Loucy (cell line): ENCODE measurements at regions not wholly inside any gene's neighbourhood (a gene's known extent, or its start where the extent isn't known, plus 50 kb on each side); places are given as distances from the start of the nearest gene placed in this dataset.
A peak's percentile ranks its signal among the peaks of the same experiment; 100 is the strongest.

Experiments used
- H2AFZ ChIP-seq: fragments of 200-600 bp; sonication (generic); 2 replicates; pipeline ENCODE4 v1.6.0; 2016; ENCODE audit warnings: antibody characterized with exemption, mild to moderate bottlenecking, low read length, moderate library complexity
- H3F3A ChIP-seq: fragments of 200-600 bp; 2 replicates; pipeline ENCODE4 v1.6.0; 2016; ENCODE audit warnings: antibody characterized with exemption, low read depth, mild to moderate bottlenecking
- H3K27me3 ChIP-seq: fragments of 200-600 bp; sonication (generic); 2 replicates; pipeline ENCODE4 v1.6.1; 2014; ENCODE audit warnings: low read length, mild to moderate bottlenecking; ENCODE audit not compliant: insufficient read depth, poor library complexity, severe bottlenecking
- H3K36me3 ChIP-seq: fragments of 200-600 bp; sonication (generic); 2 replicates; pipeline ENCODE4 v1.6.1; 2016; ENCODE audit warnings: low read length; ENCODE audit not compliant: insufficient read depth
- H3K4me1 ChIP-seq: fragments of 200-600 bp; sonication (generic); 2 replicates; pipeline ENCODE4 v1.5.1; 2014; ENCODE audit warnings: low read length, mild to moderate bottlenecking; ENCODE audit not compliant: insufficient read depth, poor library complexity, severe bottlenecking
- H3K4me2 ChIP-seq: fragments of 200-600 bp; sonication (generic); 2 replicates; pipeline ENCODE4 v1.6.0; 2014; ENCODE audit warnings: antibody characterized with exemption, low read length, low read depth, mild to moderate bottlenecking; ENCODE audit not compliant: poor library complexity, severe bottlenecking
- H3K4me3 ChIP-seq: fragments of 200-600 bp; sonication (generic); 2 replicates; pipeline ENCODE4 v1.5.1; 2014; ENCODE audit warnings: low read length, mild to moderate bottlenecking, mixed read lengths; ENCODE audit not compliant: poor library complexity, severe bottlenecking
- H3K79me2 ChIP-seq: fragments of 200-600 bp; sonication (generic); 2 replicates; pipeline ENCODE4 v1.6.1; 2014; ENCODE audit warnings: low read length; ENCODE audit not compliant: insufficient read depth
- H3K9ac ChIP-seq: fragments of 200-600 bp; sonication (generic); 2 replicates; pipeline ENCODE4 v1.6.0; 2014; ENCODE audit warnings: mild to moderate bottlenecking, low read depth, low read length, moderate library complexity; ENCODE audit not compliant: poor library complexity, severe bottlenecking
- H3K9me2 ChIP-seq: fragments of 200-600 bp; sonication (generic); replicated peaks from 2 replicates; pipeline ENCODE4 v1.6.1; 2016; ENCODE audit warnings: low read depth, low read length, mixed read lengths
- H3K9me3 ChIP-seq: fragments of 200-600 bp; sonication (generic); 2 replicates; pipeline ENCODE4 v1.6.1; 2014; ENCODE audit warnings: mild to moderate bottlenecking, antibody characterized with exemption, low read length, low read depth; ENCODE audit not compliant: insufficient read depth
- H4K20me1 ChIP-seq: fragments of 200-600 bp; sonication (generic); 2 replicates; pipeline ENCODE4 v1.6.0; 2014; ENCODE audit warnings: antibody characterized with exemption, low read length, mild to moderate bottlenecking; ENCODE audit not compliant: insufficient read depth, poor library complexity, severe bottlenecking
- CTCF ChIP-seq: fragments of 200-600 bp; sonication (generic); conservative IDR thresholded peaks from 2 replicates; pipeline ENCODE4 v1.5.1; 2014; ENCODE audit warnings: mild to moderate bottlenecking, antibody characterized with exemption, low read length
- EZH2phosphoT487 ChIP-seq: fragments of 200-600 bp; IDR thresholded peaks from 2 replicates; pipeline ENCODE4 v1.6.1; 2018; ENCODE audit warnings: antibody characterized with exemption, mild to moderate bottlenecking, moderate library complexity, borderline replicate concordance

- H3K4me2 ChIP-seq = no peak overlapping the region
Measured at GRCh38 chr2:40957508-40957907, 505.6 kb upstream of the SLC8A1 start.

GRCh38 chr2:40962026-40962425, 510.1 kb upstream of the SLC8A1 start:
- Histone ChIP-seq H3K9me2 (no peaks in the 10 kb centered on the region), H3K27me3 (no peaks in the 10 kb centered on the region), H3F3A (no peaks in the 10 kb centered on the region), H2AFZ (no peak overlapping the region), H4K20me1 (no peaks in the 10 kb centered on the region), H3K36me3 (no peaks in the 10 kb centered on the region), H3K79me2 (no peaks in the 10 kb centered on the region), H3K9me3 (no peaks in the 10 kb centered on the region), H3K4me2 (no peak overlapping the region), H3K9ac (no peak overlapping the region), H3K4me1 (peaks cover 7% of the 10 kb centered on the region), H3K4me3 (no peak overlapping the region)
- TF ChIP-seq CTCF = no peak
- no peak for TF ChIP-seq EZH2phosphoT487

More at GRCh38 chr2:40957508-40957907, 505.6 kb upstream of the SLC8A1 start:
- H4K20me1 ChIP-seq = no peaks in the 10 kb centered on the region
- H3F3A ChIP-seq = no peaks in the 10 kb centered on the region
- TF ChIP-seq CTCF (no peak), EZH2phosphoT487 (no peak)
- H3K9me2 ChIP-seq = no peaks in the 10 kb centered on the region
- H3K36me3 ChIP-seq = no peaks in the 10 kb centered on the region
- H3K9me3 ChIP-seq = no peaks in the 10 kb centered on the region
- H3K27me3 ChIP-seq = no peaks in the 10 kb centered on the region
- no peak overlapping the region for H3K9ac ChIP-seq
- no peaks in the 10 kb centered on the region for H3K79me2 ChIP-seq
- no peak overlapping the region for H3K4me3 ChIP-seq
- peaks cover 15% of the 10 kb centered on the region for H3K4me1 ChIP-seq
- 0 out of 2 replicates have a peak overlapping the region, but pooled peaks have one; percentile 41 for H2AFZ ChIP-seq

GRCh38 chr2:40964509-40965250, 512.8 kb upstream of the SLC8A1 start:
- no peak overlapping the region for H3K4me3 ChIP-seq
- no peak overlapping the region for H2AFZ ChIP-seq
- no peaks in the 10 kb centered on the region for H3K4me1 ChIP-seq
- no peaks in the 10 kb centered on the region for H3K9me2 ChIP-seq
- H3K9ac ChIP-seq = no peak overlapping the region
- no peaks in the 10 kb centered on the region for H3K79me2 ChIP-seq
- H3K27me3 ChIP-seq = no peaks in the 10 kb centered on the region
- no peaks in the 10 kb centered on the region for H4K20me1 ChIP-seq
- H3K4me2 ChIP-seq = no peak overlapping the region
- H3K9me3 ChIP-seq = no peaks in the 10 kb centered on the region
- no peaks in the 10 kb centered on the region for H3K36me3 ChIP-seq
- TF ChIP-seq EZH2phosphoT487 = no peak
- no peak for TF ChIP-seq CTCF
- H3F3A ChIP-seq = no peaks in the 10 kb centered on the region
